ENCODE measurements at regions not wholly inside any gene's neighbourhood (a gene's known extent, or its start where the extent isn't known, plus 50 kb on each side); places are given as distances from the start of the nearest gene placed in this dataset.

- DNase-seq, result no peak
Measured at GRCh38 chrX:141641138-141641537, 51.6 kb downstream of the SPANXA2 start.

GRCh38 chrX:141642979-141643378, 53.5 kb downstream of the SPANXA2 start:
- DNase-seq, result peak; percentile 12
